ENCODE measurements at regions not wholly inside any gene's neighbourhood (a gene's known extent, or its start where the extent isn't known, plus 50 kb on each side); places are given as distances from the start of the nearest gene placed in this dataset.

- TF ChIP-seq CTCF (IDR thresholded peaks at IDR 0.05) (no peak), POLR2A (IDR thresholded peaks at IDR 0.05) (no peak)
Observed at GRCh38 chr4:143762511-143762910, 62.0 kb upstream of the FREM3 start.

Measured in thyroid gland (tissue), 4 donors.